ENCODE measurements at regions not wholly inside any gene's neighbourhood (a gene's known extent, or its start where the extent isn't known, plus 50 kb on each side); places are given as distances from the start of the nearest gene placed in this dataset.
A peak's percentile ranks its signal among the peaks of the same experiment; 100 is the strongest.

- no peak for DNase-seq (ENCODE audit: low read depth, low spot score)
Measured at GRCh38 chr2:136062066-136062837, 55.7 kb downstream of the CXCR4 start.

GRCh38 chr2:136060416-136060815, 57.5 kb downstream of the CXCR4 start:
- DNase-seq (ENCODE audit: low read depth, low spot score) = no peak

GRCh38 chr2:136059036-136059472, 58.9 kb downstream of the CXCR4 start:
- DNase-seq (ENCODE audit: low read depth, low spot score) = no peak

DNA sequence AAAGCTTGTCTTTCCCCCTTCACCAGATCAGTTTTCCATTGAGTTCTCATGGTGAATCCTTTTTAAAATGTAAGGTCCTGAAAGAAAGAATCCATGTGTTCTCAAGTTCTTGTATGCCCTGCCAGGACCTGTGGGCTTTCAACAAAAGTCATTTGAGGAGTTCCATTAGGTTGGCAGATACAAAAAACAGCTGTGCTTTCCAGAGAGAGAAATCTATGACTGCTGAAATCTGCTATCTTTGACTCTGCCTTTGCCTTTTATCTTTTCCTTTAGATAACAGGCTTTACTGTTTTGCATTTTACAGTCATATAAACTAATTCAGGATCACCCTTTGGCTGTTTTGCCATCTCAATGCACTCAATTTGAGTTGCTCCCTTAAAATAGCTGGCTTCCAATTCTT, 59.7 kb downstream of the CXCR4 start:
- DNase-seq (ENCODE audit: low read depth, low spot score) = peak; percentile 23

GRCh38 chr2:136057802-136058140, 60.2 kb downstream of the CXCR4 start:
- no peak for DNase-seq (ENCODE audit: low read depth, low spot score)

- DNase-seq (ENCODE audit: low read depth, low spot score) = no peak
Measured at GRCh38 chr2:136057023-136057801, 60.7 kb downstream of the CXCR4 start.

- no peak for DNase-seq (ENCODE audit: low read depth, low spot score)
Measured at GRCh38 chr2:136055929-136056688, 61.8 kb downstream of the CXCR4 start.

DNA sequence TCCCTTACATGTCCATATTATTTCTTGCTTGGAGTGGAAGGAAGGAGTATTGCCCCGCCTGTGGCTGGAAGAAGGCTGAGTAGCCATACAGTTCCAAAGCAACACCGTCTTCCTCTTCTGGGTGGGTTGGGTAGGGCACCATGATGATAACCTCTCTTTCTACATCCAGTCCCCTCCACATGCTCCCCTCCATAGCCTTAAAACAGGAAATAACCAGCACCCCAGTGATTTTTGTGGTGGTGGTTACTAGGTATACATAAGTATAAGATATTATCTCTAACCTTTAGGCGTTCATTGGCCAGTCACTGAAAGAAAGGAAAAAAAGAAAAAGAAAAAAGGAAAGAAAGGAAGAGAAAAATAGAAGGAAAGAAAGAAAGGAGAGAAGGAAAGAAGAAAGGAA, 63.1 kb downstream of the CXCR4 start:
- DNase-seq (ENCODE audit: low read depth, low spot score) = no peak

GRCh38 chr2:136052369-136053362, 65.3 kb downstream of the CXCR4 start:
- no peak for DNase-seq (ENCODE audit: low read depth, low spot score)

DNA sequence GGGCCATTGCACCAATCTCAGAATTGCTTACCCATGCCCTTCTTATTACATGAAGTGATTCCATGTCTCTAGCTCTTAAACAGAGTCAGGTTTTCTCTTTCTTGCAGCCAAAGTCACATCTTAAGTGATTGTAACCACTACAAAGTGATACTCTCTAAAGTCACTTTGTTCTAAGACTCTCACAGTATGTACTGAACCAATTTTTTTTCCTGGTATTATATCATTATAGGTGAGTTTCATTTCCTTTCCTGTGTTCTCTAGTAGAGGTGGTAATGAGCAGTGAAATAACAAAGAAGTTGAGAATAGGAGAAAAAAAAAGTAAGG, 66.3 kb upstream of the DARS1 start:
- no peak for DNase-seq (ENCODE audit: low read depth, low spot score)

DNA sequence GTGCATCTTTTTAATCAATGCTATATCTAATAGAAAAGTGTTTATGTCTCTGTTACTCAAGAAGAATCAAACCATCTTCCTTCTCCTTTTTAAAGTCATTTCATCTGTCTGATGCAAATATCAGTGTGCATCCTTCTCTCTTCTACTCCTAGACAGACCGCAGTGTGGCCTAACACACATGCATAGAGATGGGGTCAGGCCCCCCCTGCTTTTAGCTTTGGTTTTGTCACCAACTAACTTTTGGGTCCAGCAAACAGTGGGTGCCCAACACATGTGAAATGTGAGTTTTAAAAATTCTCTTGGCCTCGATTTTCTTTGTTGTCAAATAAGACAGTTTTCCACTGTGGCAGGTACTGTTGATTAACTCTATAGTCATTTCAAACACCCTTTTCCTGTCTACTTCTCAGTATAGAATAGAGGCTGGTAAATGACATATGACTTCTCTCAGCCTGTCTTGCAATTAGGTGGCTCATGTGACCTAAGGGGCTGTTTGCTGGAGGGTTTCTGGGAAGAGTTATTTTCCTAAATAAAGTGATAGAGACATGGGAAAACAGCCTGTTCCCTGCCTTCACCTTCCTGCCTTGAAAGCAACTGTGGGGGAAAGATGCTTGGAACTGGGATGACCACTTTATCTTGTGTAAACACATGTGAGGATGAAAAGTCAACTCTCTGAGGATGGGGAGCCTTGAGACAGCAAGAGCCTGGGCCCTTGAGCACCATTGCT, 65.7 kb upstream of the DARS1 start:
- DNase-seq (ENCODE audit: low read depth, low spot score) = no peak

DNA sequence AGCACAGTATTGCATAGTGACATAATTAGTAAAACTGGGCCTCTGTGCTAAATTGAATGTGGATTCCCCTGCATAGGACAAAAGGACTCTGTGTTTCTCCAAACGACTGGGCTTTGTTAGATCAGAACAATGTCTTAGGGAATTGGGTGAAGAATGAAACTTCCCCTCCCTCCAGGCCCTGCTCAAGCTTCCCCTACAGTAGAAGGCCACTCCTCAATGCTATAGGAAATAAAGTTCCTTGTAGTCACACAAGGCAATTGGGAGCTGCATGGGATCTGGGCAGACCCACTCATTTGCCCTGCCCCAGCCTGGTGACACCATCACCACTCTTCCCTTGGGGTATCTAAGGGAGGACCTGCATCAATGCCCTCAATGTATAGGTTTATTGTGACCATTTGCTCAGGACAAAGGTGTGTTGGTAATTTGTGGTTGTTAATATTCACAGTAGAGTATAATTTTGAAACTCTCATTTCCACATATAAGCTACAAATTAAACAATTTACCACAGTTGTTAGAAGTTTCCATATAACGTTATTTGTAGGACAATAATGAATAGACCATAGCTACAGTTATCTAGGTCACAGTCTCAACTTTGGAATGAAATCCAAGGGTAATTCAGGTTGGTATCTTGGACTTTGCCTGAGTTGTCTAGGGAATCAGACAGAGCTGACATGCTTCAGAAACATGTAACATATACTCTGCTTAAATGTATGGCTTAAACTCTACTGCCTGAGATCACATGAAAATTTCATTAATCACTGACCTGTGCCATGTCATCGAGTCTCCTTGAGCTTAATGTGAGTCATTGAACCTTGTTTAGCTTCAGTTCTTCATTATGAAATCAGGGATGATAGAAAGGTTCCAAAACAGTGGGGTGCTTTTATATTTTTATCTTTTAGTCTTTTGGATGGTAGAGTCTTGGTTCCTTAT, 64.8 kb upstream of the DARS1 start:
- DNase-seq (ENCODE audit: low read depth, low spot score) = no peak

DNA sequence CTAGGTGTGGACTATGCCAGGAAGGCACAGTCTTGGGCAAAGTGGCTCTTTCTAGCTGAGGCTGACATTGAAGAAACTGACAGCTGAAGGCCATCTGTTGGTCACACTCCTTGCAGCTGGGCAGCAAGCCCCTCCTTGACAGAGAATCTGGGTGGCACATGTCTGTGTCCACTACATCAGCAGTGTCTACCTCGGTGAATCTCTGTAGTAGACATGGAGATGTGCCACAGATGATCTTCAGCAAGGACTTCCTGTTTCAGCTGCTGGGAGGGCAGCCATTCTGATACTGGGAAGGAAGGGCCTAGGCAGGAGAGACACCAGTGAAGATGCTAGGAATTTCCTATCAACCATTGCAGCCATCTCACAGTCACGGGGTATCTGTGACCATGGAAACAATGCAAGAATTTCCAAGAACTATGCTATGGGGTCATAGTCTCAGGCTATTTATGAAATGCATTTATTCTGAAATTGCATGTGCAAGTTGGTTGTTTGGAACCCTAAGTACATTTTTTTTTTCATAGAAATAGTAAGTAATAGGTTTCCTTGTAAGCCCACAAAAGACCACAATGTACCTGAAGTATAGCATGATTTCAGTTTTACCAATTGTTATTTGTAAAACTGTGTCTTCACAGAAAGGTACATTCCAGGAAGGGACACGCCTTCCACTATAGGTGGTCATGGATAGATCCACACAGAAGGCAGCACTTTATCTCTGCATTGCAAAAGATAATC, 63.8 kb upstream of the DARS1 start:
- DNase-seq (ENCODE audit: low read depth, low spot score) = no peak

DNA sequence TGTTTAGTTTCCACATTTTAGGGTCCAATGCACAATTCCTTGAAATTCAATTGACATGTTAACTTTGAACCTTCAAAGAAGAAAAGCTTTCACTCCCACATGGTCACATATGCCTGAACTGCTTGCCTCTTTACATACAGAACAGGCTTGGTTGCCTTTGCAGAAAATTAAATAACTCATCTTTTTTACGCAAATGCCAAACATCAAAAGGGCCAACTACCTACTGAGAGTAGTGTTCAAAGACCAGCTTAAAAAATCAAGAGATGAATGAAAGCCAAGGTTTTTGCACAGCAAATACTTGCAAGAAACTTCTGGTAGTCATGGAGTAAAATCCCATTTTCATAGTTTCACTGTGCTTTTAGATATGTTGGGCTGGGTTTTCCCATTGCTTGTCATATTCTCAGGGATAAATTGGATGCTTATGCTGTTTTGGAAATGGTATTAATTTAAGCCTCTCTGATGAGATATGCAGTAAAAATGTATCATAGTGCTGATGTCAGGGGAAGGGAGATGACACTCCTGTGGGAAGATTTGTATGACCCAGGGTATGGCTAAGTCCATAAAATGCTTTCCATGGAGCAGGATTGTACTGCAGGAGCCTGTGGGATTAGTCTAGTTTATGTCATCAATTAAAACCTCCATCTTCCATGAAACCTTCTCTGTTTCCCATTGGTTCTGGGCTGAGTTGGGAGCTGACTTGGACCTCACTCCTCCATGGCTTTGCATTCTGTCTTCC, 60.6 kb upstream of the DARS1 start:
- DNase-seq (ENCODE audit: low read depth, low spot score) = no peak

- DNase-seq (ENCODE audit: low read depth, low spot score) = no peak
Measured at GRCh38 chr2:136045344-136045743, 59.9 kb upstream of the DARS1 start.
